CD4-positive, alpha-beta T cell (primary cell): ENCODE measurements at regions not wholly inside any gene's neighbourhood (a gene's known extent, or its start where the extent isn't known, plus 50 kb on each side); places are given as distances from the start of the nearest gene placed in this dataset.

Experiments
- ATAC-seq: fragments of 200-7000 bp; cut with Tn5 transposase; one replicate; pipeline ENCODE4 v1.10.0; 2022; ENCODE audit warnings: mild to moderate bottlenecking; ENCODE audit not compliant: poor library complexity
- CTCF ChIA-PET: fragments of 350-600 bp; sonication (Branson Sonifier 250); formaldehyde crosslinking; loops from one replicate; lab custom pipeline; 2021; ENCODE audit warnings: antibody characterized with exemption, inconsistent platforms; lab: Charles Lee
- POLR2A ChIA-PET: fragments of 350-600 bp; sonication (Branson Sonifier 250); formaldehyde crosslinking; loops from one replicate; lab custom pipeline; 2021; ENCODE audit warnings: antibody characterized with exemption, inconsistent platforms; lab: Charles Lee
- DNase-seq, 14 experiments: peaks; one replicate each; pipeline ENCODE4 v3.0.0-alpha.2; 2013 to 2020; ENCODE audit warnings: mixed read lengths in 2 of 14
- H3K27ac ChIP-seq, 2 donors: one replicate each; pipeline versions ENCODE4 v1.5.1 to v1.7.0; 2013; ENCODE audit warnings: low read length in 2 of 2, low read depth in 1 of 2, mild to moderate bottlenecking in 1 of 2
- H3K27me3 ChIP-seq, 2 experiments: 1 replicate in 1 of 2; 2 replicates in 1 of 2; pipeline versions ENCODE4 v1.6.1 to v1.7.0; 2013; ENCODE audit warnings: low read length in 2 of 2, control low read depth in 1 of 2, mild to moderate bottlenecking in 1 of 2, moderate library complexity in 1 of 2; ENCODE audit not compliant: insufficient read depth in 2 of 2, control insufficient read depth in 1 of 2
- H3K36me3 ChIP-seq: one replicate; pipeline ENCODE4 v1.6.1; 2013; ENCODE audit warnings: low read length, control low read depth; ENCODE audit not compliant: insufficient read depth
- H3K4me1 ChIP-seq: one replicate; pipeline ENCODE4 v1.6.1; 2013; ENCODE audit warnings: low read length, control low read depth; ENCODE audit not compliant: insufficient read depth
- H3K4me3 ChIP-seq: one replicate; pipeline ENCODE4 v1.5.1; 2013; ENCODE audit warnings: mild to moderate bottlenecking, low read length, moderate library complexity
- H3K9me3 ChIP-seq, 2 experiments: 1 replicate in 1 of 2; 2 replicates in 1 of 2; pipeline versions ENCODE4 v1.6.1 to v1.7.0; 2013; ENCODE audit warnings: low read length in 2 of 2, mild to moderate bottlenecking in 2 of 2, control low read depth in 1 of 2, moderate library complexity in 1 of 2; ENCODE audit not compliant: control insufficient read depth in 1 of 2, insufficient read depth in 1 of 2
- H3K27ac Mint-ChIP-seq: one replicate; pipeline ENCODE4 v1.8.0; 2020; ENCODE audit warnings: mixed read lengths
- H3K27me3 Mint-ChIP-seq: one replicate; pipeline ENCODE4 v1.8.0; 2021; ENCODE audit warnings: mixed read lengths
- H3K36me3 Mint-ChIP-seq: one replicate; pipeline ENCODE4 v1.8.0; 2021; ENCODE audit warnings: low read depth, mixed read lengths
- H3K4me1 Mint-ChIP-seq: one replicate; pipeline ENCODE4 v1.8.0; 2021; ENCODE audit warnings: low read depth, mixed read lengths
- H3K4me3 Mint-ChIP-seq: one replicate; pipeline ENCODE4 v1.8.0; 2020; ENCODE audit warnings: mild to moderate bottlenecking, mixed read lengths
- H3K9me3 Mint-ChIP-seq: one replicate; pipeline ENCODE4 v1.8.0; 2020; ENCODE audit warnings: mixed read lengths
- intact Hi-C, 2 experiments: fragments of 100-400 bp; cut with DNase I in 1 of 2; cut with micrococcal nuclease in 1 of 2; formaldehyde crosslinking; loops; one replicate each; pipeline versions ENCODE4 v1.15.1 to v1.9.0; 2023 to 2025; cut with DNase I, micrococcal nuclease
- TF ChIP-seq, protein P1 (sequence below): fragments of 200-600 bp; IDR thresholded peaks from one replicate; pipeline ENCODE4 v1.8.0; 2022; ENCODE audit warnings: antibody characterized with exemption, mild to moderate bottlenecking

- TF ChIP-seq, protein P1, sequence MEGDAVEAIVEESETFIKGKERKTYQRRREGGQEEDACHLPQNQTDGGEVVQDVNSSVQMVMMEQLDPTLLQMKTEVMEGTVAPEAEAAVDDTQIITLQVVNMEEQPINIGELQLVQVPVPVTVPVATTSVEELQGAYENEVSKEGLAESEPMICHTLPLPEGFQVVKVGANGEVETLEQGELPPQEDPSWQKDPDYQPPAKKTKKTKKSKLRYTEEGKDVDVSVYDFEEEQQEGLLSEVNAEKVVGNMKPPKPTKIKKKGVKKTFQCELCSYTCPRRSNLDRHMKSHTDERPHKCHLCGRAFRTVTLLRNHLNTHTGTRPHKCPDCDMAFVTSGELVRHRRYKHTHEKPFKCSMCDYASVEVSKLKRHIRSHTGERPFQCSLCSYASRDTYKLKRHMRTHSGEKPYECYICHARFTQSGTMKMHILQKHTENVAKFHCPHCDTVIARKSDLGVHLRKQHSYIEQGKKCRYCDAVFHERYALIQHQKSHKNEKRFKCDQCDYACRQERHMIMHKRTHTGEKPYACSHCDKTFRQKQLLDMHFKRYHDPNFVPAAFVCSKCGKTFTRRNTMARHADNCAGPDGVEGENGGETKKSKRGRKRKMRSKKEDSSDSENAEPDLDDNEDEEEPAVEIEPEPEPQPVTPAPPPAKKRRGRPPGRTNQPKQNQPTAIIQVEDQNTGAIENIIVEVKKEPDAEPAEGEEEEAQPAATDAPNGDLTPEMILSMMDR: no peak
- ChIA-PET CTCF (no interaction called here), POLR2A (no interaction called here)
- H3K27ac Mint-ChIP-seq: no peak overlapping the region
- peaks cover 29% of the 10 kb centered on the region for H3K4me1 Mint-ChIP-seq
- no peak overlapping the region for H3K4me3 Mint-ChIP-seq
- Histone ChIP-seq H3K4me3 (no peak overlapping the region), H3K4me1 (peaks cover 42% of the 10 kb centered on the region), H3K9me3 (no peaks in the 10 kb centered on the region), H3K27ac (no peak overlapping the region), H3K36me3 (no peaks in the 10 kb centered on the region), H3K27me3 (no peaks in the 10 kb centered on the region)
- DNase-seq: no peak
- no peaks in the 10 kb centered on the region for H3K9me3 Mint-ChIP-seq
- no peaks in the 10 kb centered on the region for H3K36me3 Mint-ChIP-seq
- no peaks in the 10 kb centered on the region for H3K27me3 Mint-ChIP-seq
- intact Hi-C loops: no loop called here
- ATAC-seq: no peak
These were observed 79.5 kb downstream of the SLC25A47 start for GRCh38 chr14:100402631-100403030.

GRCh38 chr14:100403105-100403504 is 80.0 kb downstream of the SLC25A47 start:
- no peaks in the 10 kb centered on the region for H3K9me3 Mint-ChIP-seq
- H3K36me3 ChIP-seq: no peaks in the 10 kb centered on the region
- ATAC-seq (no peak), DNase-seq (no peak)
- POLR2A ChIA-PET: no interaction called here
- no peaks in the 10 kb centered on the region for H3K9me3 ChIP-seq
- TF ChIP-seq, protein P1: no peak
- H3K4me3 ChIP-seq: no peak overlapping the region
- peaks cover 44% of the 10 kb centered on the region for H3K4me1 ChIP-seq
- H3K27me3 ChIP-seq: no peaks in the 10 kb centered on the region
- H3K36me3 Mint-ChIP-seq: no peaks in the 10 kb centered on the region
- no peak overlapping the region for H3K27ac Mint-ChIP-seq
- H3K4me3 Mint-ChIP-seq: no peak overlapping the region
- CTCF ChIA-PET: no interaction called here
- H3K4me1 Mint-ChIP-seq: peaks cover 33% of the 10 kb centered on the region
- no peaks in the 10 kb centered on the region for H3K27me3 Mint-ChIP-seq
- no peak overlapping the region for H3K27ac ChIP-seq
- intact Hi-C loops: no loop called here

GRCh38 chr14:100403802-100404365 is 80.7 kb downstream of the SLC25A47 start:
- Mint-ChIP-seq H3K4me3 (no peak overlapping the region), H3K27ac (no peak overlapping the region), H3K27me3 (no peaks in the 10 kb centered on the region), H3K9me3 (no peaks in the 10 kb centered on the region), H3K36me3 (no peaks in the 10 kb centered on the region), H3K4me1 (peaks cover 41% of the 10 kb centered on the region)
- intact Hi-C loops: no loop called here
- H3K27me3 ChIP-seq: no peaks in the 10 kb centered on the region
- no peaks in the 10 kb centered on the region for H3K36me3 ChIP-seq
- no peak for DNase-seq
- TF ChIP-seq, protein P1: no peak
- ATAC-seq: no peak
- H3K27ac ChIP-seq: no peak overlapping the region
- H3K4me3 ChIP-seq: no peak overlapping the region
- peaks cover 44% of the 10 kb centered on the region for H3K4me1 ChIP-seq
- POLR2A ChIA-PET: no interaction called here
- H3K9me3 ChIP-seq: no peaks in the 10 kb centered on the region
- CTCF ChIA-PET: no interaction called here
